IMR-90 (cell line): ENCODE measurements at regions not wholly inside any gene's neighbourhood (a gene's known extent, or its start where the extent isn't known, plus 50 kb on each side); places are given as distances from the start of the nearest gene placed in this dataset.

Source experiments
- ATAC-seq: fragments of 200-7000 bp; cut with Tn5 transposase; 2 replicates; pipeline ENCODE4 v1.9.1; 2020; ENCODE audit warnings: low read depth, mild to moderate bottlenecking, moderate library complexity
- BruUV-seq: library from RNA; stranded (reverse); fragments of 400-500 nt; replicated peaks from 2 replicates; lab custom pipeline; 2021; lab: Mats Ljungman, UMichigan
- CTCF ChIA-PET: fragments of 300-600 bp; formaldehyde crosslinking; extraction: SDS; loops from one replicate; lab custom pipeline; 2021; ENCODE audit warnings: antibody characterized with exemption; lab: Yijun Ruan, JAX
- POLR2A ChIA-PET: fragments of 300-600 bp; sonication (Branson Sonifier 250); formaldehyde crosslinking; loops from one replicate; lab custom pipeline; 2022; ENCODE audit warnings: antibody characterized with exemption; ENCODE audit not compliant: unreplicated experiment; lab: Charles Lee
- DNase-seq: peaks from one replicate; pipeline ENCODE4 v3.0.0; 2013
- H2AFZ ChIP-seq: replicated peaks from 2 replicates; pipeline ENCODE3; 2013; ENCODE audit warnings: low read length, mild to moderate bottlenecking; ENCODE audit not compliant: poor library complexity
- H2AK5ac ChIP-seq: 2 replicates; pipeline ENCODE4 v1.6.1; 2013; ENCODE audit warnings: low read depth, low read length, inconsistent platforms
- H2AK9ac ChIP-seq: replicated peaks from 2 replicates; pipeline ENCODE3; 2013; ENCODE audit warnings: mild to moderate bottlenecking, low read depth, low read length, moderate library complexity; ENCODE audit not compliant: poor library complexity
- H2BK120ac ChIP-seq: 2 replicates; pipeline ENCODE4 v1.6.1; 2013; ENCODE audit warnings: low read depth, low read length, inconsistent platforms
- H2BK15ac ChIP-seq: 3 replicates; pipeline ENCODE4 v1.6.1; 2013; ENCODE audit warnings: low read depth, low read length, inconsistent platforms
- H2BK20ac ChIP-seq: 2 replicates; pipeline ENCODE4 v1.6.1; 2013; ENCODE audit warnings: low read depth, mild to moderate bottlenecking, inconsistent platforms, low read length, moderate library complexity
- H2BK5ac ChIP-seq: 2 replicates; pipeline ENCODE4 v1.6.1; 2013; ENCODE audit warnings: mild to moderate bottlenecking, low read depth, low read length, inconsistent platforms; ENCODE audit not compliant: poor library complexity, severe bottlenecking
- H3K14ac ChIP-seq: replicated peaks from 2 replicates; pipeline ENCODE4 v1.6.1; 2013; ENCODE audit warnings: low read depth, low read length, inconsistent platforms
- H3K18ac ChIP-seq: 2 replicates; pipeline ENCODE4 v1.6.1; 2013; ENCODE audit warnings: low read depth, low read length, control low read depth
- H3K23ac ChIP-seq: 2 replicates; pipeline ENCODE4 v1.6.1; 2013; ENCODE audit warnings: low read depth, low read length, inconsistent platforms
- H3K27ac ChIP-seq: 2 replicates; pipeline ENCODE4 v1.5.1; 2013; ENCODE audit warnings: mild to moderate bottlenecking, control low read depth, low read length; ENCODE audit not compliant: insufficient read depth
- H3K27me3 ChIP-seq: 2 replicates; pipeline ENCODE4 v1.6.1; 2013; ENCODE audit warnings: low read length; ENCODE audit not compliant: control insufficient read depth, insufficient read depth
- H3K36me3 ChIP-seq: 2 replicates; pipeline ENCODE4 v1.6.1; 2013; ENCODE audit warnings: low read length, mixed read lengths; ENCODE audit not compliant: control insufficient read depth, insufficient read depth
- H3K4ac ChIP-seq: 2 replicates; pipeline ENCODE4 v1.6.1; 2013; ENCODE audit warnings: low read depth, low read length, inconsistent platforms
- H3K4me1 ChIP-seq: 2 replicates; pipeline ENCODE4 v1.6.1; 2013; ENCODE audit warnings: low read length, mixed read lengths; ENCODE audit not compliant: control insufficient read depth, insufficient read depth
- H3K4me2 ChIP-seq: 2 replicates; pipeline ENCODE4 v1.6.1; 2013; ENCODE audit warnings: low read depth, mild to moderate bottlenecking, control low read depth, low read length, moderate library complexity
- H3K4me3 ChIP-seq: 2 replicates; pipeline ENCODE4 v1.5.1; 2013; ENCODE audit warnings: low read depth, mild to moderate bottlenecking, control low read depth, low read length, moderate library complexity; ENCODE audit not compliant: insufficient read depth
- H3K56ac ChIP-seq: 2 replicates; pipeline ENCODE4 v1.6.1; 2013; ENCODE audit warnings: low read length, inconsistent platforms; ENCODE audit not compliant: insufficient read depth; ENCODE audit errors: extremely low read depth
- H3K79me1 ChIP-seq, 2 experiments: 2 replicates each; pipeline ENCODE4 v1.6.1; 2013; ENCODE audit warnings: low read length in 2 of 2, inconsistent platforms in 1 of 2, low read depth in 1 of 2
- H3K9ac ChIP-seq: 2 replicates; pipeline ENCODE4 v1.6.1; 2013; ENCODE audit warnings: low read depth, low read length, control low read depth
- H3K9me1 ChIP-seq: 2 replicates; pipeline ENCODE4 v1.6.1; 2013; ENCODE audit warnings: low read length, inconsistent platforms; ENCODE audit not compliant: insufficient read depth
- H3K9me3 ChIP-seq: 2 replicates; pipeline ENCODE4 v1.6.1; 2013; ENCODE audit warnings: low read length; ENCODE audit not compliant: control insufficient read depth, insufficient read depth
- H4K20me1 ChIP-seq: 2 replicates; pipeline ENCODE4 v1.6.1; 2013; ENCODE audit warnings: low read length, inconsistent platforms; ENCODE audit not compliant: insufficient read depth
- H4K5ac ChIP-seq: 2 replicates; pipeline ENCODE4 v1.6.1; 2013; ENCODE audit warnings: mild to moderate bottlenecking, low read depth, low read length, control low read depth
- H4K8ac ChIP-seq, 2 experiments: 2 replicates each; pipeline ENCODE4 v1.6.1; 2013; ENCODE audit warnings: low read depth in 2 of 2, low read length in 2 of 2, control low read depth in 1 of 2, inconsistent platforms in 1 of 2
- H4K91ac ChIP-seq: 2 replicates; pipeline ENCODE4 v1.6.1; 2013; ENCODE audit warnings: low read depth, low read length, inconsistent platforms; ENCODE audit not compliant: insufficient read depth
- MAFK ChIP-seq: IDR thresholded peaks from 2 replicates; pipeline ENCODE4 v1.6.1; 2012; ENCODE audit warnings: low read depth, low read length, improper control_type of control experiment
- MXI1 ChIP-seq: IDR thresholded peaks from 2 replicates; pipeline ENCODE4 v1.6.1; 2012; ENCODE audit warnings: low read depth, mild to moderate bottlenecking, low read length, moderate library complexity, borderline replicate concordance
- WGBS, 2 experiments: methylation state at CpG; one replicate each; pipeline versions ENCODE4 v1.1.5 to v1.1.7; 2013; ENCODE audit warnings: missing lambda C conversion rate in 2 of 2; ENCODE audit not compliant: insufficient read length in 1 of 2; ENCODE audit errors: extremely low coverage in 2 of 2; 5-methylcytosine and 5-hydroxymethylcytosine counted together
- dilution Hi-C: fragments of 300-500 bp; cut with HindIII; formaldehyde crosslinking; loops from one replicate; pipeline ENCODE4 v1.14.3; 2018; ENCODE audit warnings: low sequenced_read_pairs; ENCODE audit not compliant: unreplicated experiment
- in situ Hi-C: fragments of 300-500 bp; cut with MboI; formaldehyde crosslinking; loops from 3 replicates; pipeline ENCODE4 v1.14.3; 2019; ENCODE audit warnings: low sequenced_read_pairs, inconsistent platforms, mixed read lengths
- intact Hi-C: fragments of 100-400 bp; cut with micrococcal nuclease; formaldehyde crosslinking; loops from 2 replicates; pipeline ENCODE4 v1.10.0; 2022

GRCh38 chr1:98181036-98181764, 260.4 kb upstream of the DPYD start:
- Histone ChIP-seq H3K27ac (no peak overlapping the region), H2BK20ac (no peak overlapping the region), H3K4ac (no peak overlapping the region), H4K20me1 (no peaks in the 10 kb centered on the region), H3K9me1 (0 out of 2 replicates have a peak, but pooled peaks cover 2% of the 10 kb centered on the region), H3K36me3 (no peaks in the 10 kb centered on the region), H2BK120ac (no peak overlapping the region), H4K8ac (no peak overlapping the region), H3K18ac (no peak overlapping the region), H2AFZ (no peak overlapping the region), H2AK9ac (no peak overlapping the region), H3K4me3 (no peak overlapping the region), H3K4me2 (no peak overlapping the region), H3K27me3 (no peaks in the 10 kb centered on the region), H3K9ac (no peak overlapping the region), H3K4me1 (no peaks in the 10 kb centered on the region), H4K91ac (no peak overlapping the region), H4K5ac (no peak overlapping the region), H3K14ac (no peak overlapping the region), H3K56ac (no peak overlapping the region), H3K9me3 (no peaks in the 10 kb centered on the region), H2BK5ac (no peak overlapping the region), H3K79me1 (no peaks in the 10 kb centered on the region), H2AK5ac (no peak overlapping the region), H2BK15ac (no peak overlapping the region), H3K23ac (no peak overlapping the region)
- intact Hi-C loops (no loop called here), in situ Hi-C loops (no loop called here), dilution Hi-C loops (no loop called here)
- ChIA-PET CTCF (no interaction called here), POLR2A (no interaction called here)
- ATAC-seq (no peak), DNase-seq (no peak)
- TF ChIP-seq MXI1 (no peak), MAFK (no peak)
- no CpG with 5 or more reads among the region's 1 CpG for WGBS, 2 experiments
- no TSS peak for BruUV-seq
